ENCODE measurements at regions not wholly inside any gene's neighbourhood (a gene's known extent, or its start where the extent isn't known, plus 50 kb on each side); places are given as distances from the start of the nearest gene placed in this dataset.
"Not testable (repeated sequence)": the region's sequence is repeated elsewhere in the genome, so short reads cannot be mapped to it uniquely, and the experiment has no call there.

DNA sequence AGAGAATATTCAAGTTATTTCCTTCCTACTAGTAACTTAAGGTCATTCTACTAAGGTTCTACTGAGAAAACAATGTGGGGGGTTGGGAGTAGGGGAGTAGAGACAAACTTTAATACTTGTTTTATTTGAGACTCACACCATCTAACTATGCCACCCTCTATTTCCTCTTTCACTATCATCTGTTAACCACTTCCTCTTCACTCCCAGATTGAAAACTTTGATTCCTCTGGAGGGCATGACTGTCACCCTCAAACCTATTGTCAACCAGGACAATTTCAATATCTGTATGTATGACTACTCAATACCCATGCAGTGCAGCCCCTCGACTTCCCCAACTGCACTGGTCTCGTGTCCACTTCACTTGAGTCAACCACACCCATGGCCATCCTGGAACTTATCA is 165.6 kb upstream of the POGK start:
- no peak overlapping the region for H3K4me3 ChIP-seq
- 59 to 81% methylated on average over 2 of the region's 2 CpGs for WGBS, 2 donors
- H3K4me1 ChIP-seq: no peaks in the 10 kb centered on the region
- no peaks in the 10 kb centered on the region for H3K9me3 ChIP-seq
- H3K27me3 ChIP-seq: no peaks in the 10 kb centered on the region
- no peaks in the 10 kb centered on the region for H3K36me3 ChIP-seq
- H3K27ac ChIP-seq: no peak overlapping the region
- TF ChIP-seq, protein P1, sequence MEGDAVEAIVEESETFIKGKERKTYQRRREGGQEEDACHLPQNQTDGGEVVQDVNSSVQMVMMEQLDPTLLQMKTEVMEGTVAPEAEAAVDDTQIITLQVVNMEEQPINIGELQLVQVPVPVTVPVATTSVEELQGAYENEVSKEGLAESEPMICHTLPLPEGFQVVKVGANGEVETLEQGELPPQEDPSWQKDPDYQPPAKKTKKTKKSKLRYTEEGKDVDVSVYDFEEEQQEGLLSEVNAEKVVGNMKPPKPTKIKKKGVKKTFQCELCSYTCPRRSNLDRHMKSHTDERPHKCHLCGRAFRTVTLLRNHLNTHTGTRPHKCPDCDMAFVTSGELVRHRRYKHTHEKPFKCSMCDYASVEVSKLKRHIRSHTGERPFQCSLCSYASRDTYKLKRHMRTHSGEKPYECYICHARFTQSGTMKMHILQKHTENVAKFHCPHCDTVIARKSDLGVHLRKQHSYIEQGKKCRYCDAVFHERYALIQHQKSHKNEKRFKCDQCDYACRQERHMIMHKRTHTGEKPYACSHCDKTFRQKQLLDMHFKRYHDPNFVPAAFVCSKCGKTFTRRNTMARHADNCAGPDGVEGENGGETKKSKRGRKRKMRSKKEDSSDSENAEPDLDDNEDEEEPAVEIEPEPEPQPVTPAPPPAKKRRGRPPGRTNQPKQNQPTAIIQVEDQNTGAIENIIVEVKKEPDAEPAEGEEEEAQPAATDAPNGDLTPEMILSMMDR (IDR thresholded peaks at IDR 0.05): no peak
- TF ChIP-seq EP300 (IDR thresholded peaks at IDR 0.05) (no peak), POLR2AphosphoS5 (IDR thresholded peaks at IDR 0.05) (no peak), POLR2A (IDR thresholded peaks at IDR 0.05) (no peak)
- DNase-seq (no peak), ATAC-seq (ENCODE audit: low FRiP score in 2 of 2) (no peak)

DNA sequence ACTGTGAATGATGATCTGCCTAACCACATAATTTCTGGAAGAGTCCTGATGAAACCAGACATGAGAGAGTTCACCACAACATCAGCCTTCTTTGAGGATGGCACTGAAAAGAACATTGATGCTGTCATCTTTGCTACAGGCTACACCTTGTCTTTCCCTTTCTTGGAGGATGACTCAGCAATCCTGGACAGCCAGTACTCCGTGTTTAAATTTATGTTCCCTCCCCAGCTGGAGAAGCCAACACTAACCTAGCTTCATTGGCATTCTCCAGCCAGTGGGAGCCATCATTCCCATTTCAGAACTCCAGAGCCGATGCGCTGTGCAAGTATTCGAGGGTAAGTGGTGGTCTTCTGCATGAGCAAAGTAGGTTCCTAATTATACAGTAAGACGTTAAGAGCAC is 164.1 kb upstream of the POGK start:
- TF ChIP-seq POLR2AphosphoS5 (IDR thresholded peaks at IDR 0.05): no peak
- TF ChIP-seq EP300 (IDR thresholded peaks at IDR 0.05): no peak
- TF ChIP-seq, protein P1 (IDR thresholded peaks at IDR 0.05): no peak
- TF ChIP-seq POLR2A (IDR thresholded peaks at IDR 0.05): no peak
- Histone ChIP-seq H3K4me1 (no peaks in the 10 kb centered on the region), H3K4me3 (no peak overlapping the region), H3K27ac (no peak overlapping the region), H3K9me3 (no peaks in the 10 kb centered on the region), H3K27me3 (no peaks in the 10 kb centered on the region), H3K36me3 (no peaks in the 10 kb centered on the region)
- ATAC-seq (ENCODE audit: low FRiP score in 2 of 2) (no peak), DNase-seq (no peak)
- WGBS, 2 donors: 77 to 85% methylated on average over 5 of the region's 5 CpGs

GRCh38 chr1:166676981-166677380 is 162.3 kb upstream of the POGK start:
- H3K9me3 ChIP-seq: no peaks in the 10 kb centered on the region
- H3K27ac ChIP-seq: no peak overlapping the region
- H3K27me3 ChIP-seq: no peaks in the 10 kb centered on the region
- ATAC-seq (ENCODE audit: low FRiP score in 2 of 2) (no peak), DNase-seq (no peak)
- TF ChIP-seq POLR2A (IDR thresholded peaks at IDR 0.05) (no peak), EP300 (IDR thresholded peaks at IDR 0.05) (no peak), POLR2AphosphoS5 (IDR thresholded peaks at IDR 0.05) (no peak)
- TF ChIP-seq, protein P1 (IDR thresholded peaks at IDR 0.05): no peak
- H3K4me1 ChIP-seq: no peaks in the 10 kb centered on the region
- H3K4me3 ChIP-seq: no peak overlapping the region
- no peaks in the 10 kb centered on the region for H3K36me3 ChIP-seq

DNA sequence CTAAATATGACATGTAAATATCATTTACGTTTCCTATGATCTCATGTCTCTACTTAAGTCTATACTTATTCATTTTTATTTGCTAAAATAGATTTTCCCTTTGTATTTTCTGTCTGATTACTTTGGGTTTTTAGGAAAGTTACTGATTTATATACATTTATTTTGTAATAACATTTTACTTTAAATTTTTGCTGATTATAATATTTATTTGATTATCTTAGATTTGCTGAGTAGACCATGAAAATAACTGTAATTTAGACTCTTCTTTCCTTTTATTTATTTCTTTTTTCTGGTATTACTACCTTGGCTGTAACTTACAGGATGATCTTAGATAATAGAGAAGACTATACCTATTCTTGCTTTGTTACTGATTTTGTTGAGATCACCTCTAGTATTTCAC is 159.9 kb upstream of the POGK start:
- H3K36me3 ChIP-seq: no peaks in the 10 kb centered on the region
- TF ChIP-seq POLR2A (IDR thresholded peaks at IDR 0.05) (no peak), EP300 (IDR thresholded peaks at IDR 0.05) (no peak), POLR2AphosphoS5 (IDR thresholded peaks at IDR 0.05) (no peak)
- TF ChIP-seq, protein P1 (IDR thresholded peaks at IDR 0.05): no peak
- H3K9me3 ChIP-seq: no peaks in the 10 kb centered on the region
- H3K27me3 ChIP-seq: no peaks in the 10 kb centered on the region
- no peak for DNase-seq
- no peak overlapping the region for H3K4me3 ChIP-seq
- WGBS, 2 donors: 76 to 89% methylated on average over 1 of the region's 1 CpG
- H3K4me1 ChIP-seq: no peaks in the 10 kb centered on the region
- no peak overlapping the region for H3K27ac ChIP-seq
- no peak for ATAC-seq (ENCODE audit: low FRiP score in 2 of 2)

DNA sequence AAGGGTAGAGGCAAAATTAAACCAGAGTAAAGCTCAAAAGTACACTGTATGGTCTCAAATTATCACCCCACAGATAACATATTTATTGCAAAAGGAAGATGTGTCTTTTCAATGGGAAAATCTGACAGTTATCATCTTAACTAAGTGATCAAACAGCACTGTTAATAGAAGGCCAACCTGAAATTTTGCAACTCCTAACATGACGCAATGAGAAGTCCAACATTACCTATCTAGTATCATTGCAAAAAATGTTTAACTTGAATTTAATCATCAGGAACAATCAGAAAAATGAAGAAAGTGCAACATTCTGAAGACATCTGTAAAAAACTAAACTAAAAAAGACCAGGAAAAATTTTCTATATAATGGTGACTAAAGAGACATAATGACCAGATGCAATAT is 156.7 kb upstream of the POGK start:
- H3K36me3 ChIP-seq: no peaks in the 10 kb centered on the region
- no peak overlapping the region for H3K4me3 ChIP-seq
- no peak for DNase-seq
- no peaks in the 10 kb centered on the region for H3K27me3 ChIP-seq
- TF ChIP-seq POLR2AphosphoS5 (IDR thresholded peaks at IDR 0.05) (no peak), POLR2A (IDR thresholded peaks at IDR 0.05) (no peak), EP300 (IDR thresholded peaks at IDR 0.05) (no peak)
- TF ChIP-seq, protein P1 (IDR thresholded peaks at IDR 0.05): no peak
- WGBS, 2 donors: 100% methylated on average over 1 of the region's 1 CpG
- H3K27ac ChIP-seq: no peak overlapping the region
- ATAC-seq (ENCODE audit: low FRiP score in 2 of 2): no peak
- H3K9me3 ChIP-seq: no peaks in the 10 kb centered on the region
- no peaks in the 10 kb centered on the region for H3K4me1 ChIP-seq

DNA sequence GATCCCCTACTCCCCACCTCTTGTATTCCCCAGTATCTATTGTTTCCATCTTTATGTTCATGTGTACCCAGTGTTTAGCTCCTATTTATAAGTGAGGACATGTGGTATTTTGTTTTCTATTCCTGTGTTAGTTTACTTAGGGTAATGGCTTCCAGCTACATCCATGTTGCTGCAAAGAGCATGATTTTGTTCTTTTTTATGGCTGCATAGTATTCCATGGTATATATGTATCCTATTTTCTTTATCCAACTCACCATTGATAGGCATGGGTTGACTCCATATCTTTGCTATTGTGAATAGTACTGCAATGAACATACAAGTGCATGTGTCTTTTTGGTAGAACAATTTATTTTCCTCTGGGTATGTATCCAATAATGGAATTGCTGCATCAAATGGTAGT is 154.6 kb upstream of the POGK start:
- H3K4me1 ChIP-seq; ATAC-seq (ENCODE audit: low FRiP score in 2 of 2); H3K27me3 ChIP-seq; H3K9me3 ChIP-seq; H3K27ac ChIP-seq; DNase-seq; H3K4me3 ChIP-seq; H3K36me3 ChIP-seq: not testable (repeated sequence)
